CD4-positive, alpha-beta T cell treated with Interleukin-4 for 4 hours (primary cell): ENCODE measurements at regions not wholly inside any gene's neighbourhood (a gene's known extent, or its start where the extent isn't known, plus 50 kb on each side); places are given as distances from the start of the nearest gene placed in this dataset.
"Not testable (repeated sequence)": the region's sequence is repeated elsewhere in the genome, so short reads cannot be mapped to it uniquely, and the experiment has no call there.

Experiments used
- DNase-seq: peaks from one replicate; pipeline ENCODE4 v3.0.0-alpha.2; 2020

DNA sequence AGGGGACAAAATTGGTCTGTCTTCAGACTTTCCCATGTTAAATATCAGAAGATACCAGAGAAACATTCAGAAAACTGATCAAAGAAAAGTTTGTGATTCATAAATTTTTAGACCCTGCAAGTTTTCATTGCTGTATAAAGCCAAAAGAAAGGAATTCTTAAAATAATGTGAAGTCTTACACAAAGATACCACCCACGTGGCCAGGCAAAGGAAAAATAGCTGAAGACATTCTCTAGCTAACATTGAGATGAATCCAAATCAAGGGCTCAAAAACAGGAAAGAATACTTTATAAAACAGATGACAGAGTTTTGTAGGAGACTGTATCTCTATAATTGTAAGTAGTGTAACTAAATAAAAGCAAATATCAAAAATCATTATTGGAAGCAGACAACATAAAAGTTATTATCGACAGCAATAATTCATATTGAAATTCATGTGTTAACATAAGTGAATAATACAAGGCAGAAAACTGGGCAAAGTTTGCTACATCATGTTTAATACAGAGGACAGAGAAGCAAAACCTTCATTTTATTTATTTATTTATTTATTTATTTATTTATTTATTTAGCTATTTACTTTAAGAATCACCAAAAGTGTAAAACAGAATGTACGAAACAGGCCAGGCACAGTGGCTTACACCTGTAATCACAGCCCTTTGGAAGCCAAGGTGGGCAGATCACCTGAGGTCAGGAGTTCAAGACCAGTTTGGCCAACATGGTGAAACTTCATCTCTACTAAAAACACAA, 204.6 kb upstream of the SLIT2 start:
- DNase-seq, result no peak

DNA sequence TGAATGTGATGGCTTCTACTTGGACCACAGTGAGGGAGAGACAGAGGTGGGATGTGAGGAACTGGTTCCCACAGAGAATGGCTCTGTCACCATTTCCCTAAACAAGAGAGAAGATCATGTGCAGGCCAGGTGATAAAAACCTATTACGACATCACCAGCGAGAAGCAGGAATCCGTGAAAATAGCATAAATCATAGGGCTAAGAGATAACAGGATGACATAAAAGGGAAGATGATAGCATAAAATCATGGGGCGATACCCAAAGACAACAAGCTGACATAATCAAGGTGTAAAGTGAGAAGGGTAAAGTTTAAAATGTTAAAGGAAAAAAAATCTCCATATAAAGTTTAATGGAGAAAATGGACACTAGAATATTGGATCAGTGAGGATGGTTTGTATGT, 205.5 kb upstream of the SLIT2 start:
- no peak for DNase-seq

DNA sequence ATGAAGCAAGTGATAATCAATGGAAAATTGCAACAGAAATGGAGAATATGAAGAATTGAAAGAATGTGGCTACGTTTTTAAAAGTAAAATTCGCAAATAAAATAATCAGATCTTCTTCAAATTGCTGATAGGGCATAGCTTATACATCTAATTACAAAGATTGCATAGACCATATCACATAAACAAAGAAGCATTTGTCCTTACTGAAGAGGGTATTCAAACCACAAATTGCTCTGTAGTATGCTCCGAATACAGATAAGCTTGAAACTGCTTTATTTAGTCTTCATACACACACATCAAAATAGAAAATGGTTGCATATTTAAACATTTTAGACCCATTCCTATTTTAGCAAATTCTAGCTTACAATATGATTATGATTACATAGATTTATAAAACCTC, 206.7 kb upstream of the SLIT2 start:
- DNase-seq, result no peak

DNA sequence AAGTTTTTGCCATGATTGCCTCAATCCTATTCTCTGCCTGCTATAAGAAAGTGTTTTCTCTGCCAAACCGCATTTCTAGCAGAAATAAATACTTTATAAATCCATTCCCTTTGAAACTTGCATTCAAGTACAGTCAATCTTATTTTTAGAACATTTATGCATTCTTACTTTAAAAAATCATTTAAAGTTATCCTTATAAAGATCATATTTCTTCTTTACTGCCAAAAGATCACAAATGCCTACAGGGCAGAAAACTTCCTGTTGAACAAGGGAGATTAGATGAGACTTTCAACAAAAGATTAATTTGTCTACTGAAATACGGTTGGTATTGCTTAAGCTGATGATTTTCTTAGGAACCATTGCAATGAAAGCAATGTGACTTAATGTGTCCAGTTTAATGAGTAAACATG, 207.2 kb upstream of the SLIT2 start:
- no peak for DNase-seq

DNA sequence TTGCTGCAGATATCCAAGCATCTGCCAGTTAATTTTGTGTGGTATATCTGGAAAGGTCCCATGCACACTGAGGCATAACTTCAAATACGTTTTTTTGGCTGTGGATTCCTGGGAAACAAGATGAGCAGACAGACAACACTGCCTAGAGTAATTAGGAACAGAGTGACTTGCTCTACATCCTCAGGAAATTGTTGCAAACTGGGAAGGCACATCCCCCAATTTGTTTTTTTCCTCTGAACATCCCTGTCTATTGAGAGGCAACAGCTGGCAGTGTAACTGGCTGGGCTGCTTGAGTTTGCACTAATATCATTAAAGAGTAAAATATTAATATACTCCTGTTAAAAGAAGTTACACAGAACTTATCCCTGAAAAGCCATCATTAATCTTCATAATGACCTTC, 207.7 kb upstream of the SLIT2 start:
- DNase-seq, result no peak

DNA sequence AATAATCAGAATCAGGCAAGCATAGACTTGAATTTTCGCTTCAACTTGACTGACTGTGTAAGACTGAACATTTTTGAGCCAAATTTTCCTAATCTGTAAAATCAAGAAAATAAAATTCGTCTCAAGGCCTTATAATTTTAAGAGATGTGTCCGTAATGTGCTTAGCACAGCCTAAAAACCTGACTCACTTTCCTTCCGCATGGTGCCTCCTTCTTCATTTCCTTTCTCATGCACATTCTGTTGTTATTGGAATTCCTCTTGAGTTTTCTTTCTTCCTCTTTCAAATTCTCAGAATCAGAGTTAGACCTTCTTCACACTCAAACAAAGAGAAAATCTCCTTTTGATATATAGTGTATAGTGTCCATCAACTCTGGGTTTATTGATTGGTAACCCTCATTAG, 208.9 kb upstream of the SLIT2 start:
- DNase-seq, result no peak

DNA sequence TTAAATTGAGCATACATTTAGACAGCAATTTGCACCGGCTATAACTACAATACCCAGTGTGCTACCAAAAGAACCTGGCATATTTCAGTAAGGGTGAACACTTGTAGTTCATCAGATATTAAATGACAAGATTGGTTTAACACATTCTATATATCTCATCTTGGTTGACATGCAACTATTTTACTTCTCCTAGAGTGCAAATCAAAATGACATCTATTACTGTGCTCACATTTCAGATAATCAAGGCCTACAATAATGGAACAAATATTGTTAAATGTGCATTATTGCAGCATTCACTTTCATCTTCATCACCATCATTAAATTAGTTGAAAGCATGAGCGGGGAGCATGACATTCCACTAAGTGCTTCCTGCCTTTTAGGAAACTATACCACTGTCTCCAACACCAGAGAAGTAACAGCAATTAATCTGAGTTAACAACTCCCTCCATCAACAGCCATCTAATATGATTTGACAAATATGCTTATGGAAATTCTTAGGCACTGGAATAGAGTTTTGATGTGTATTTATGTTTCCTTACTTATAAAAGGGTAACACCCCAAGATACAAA, 209.8 kb upstream of the SLIT2 start:
- no peak for DNase-seq

DNA sequence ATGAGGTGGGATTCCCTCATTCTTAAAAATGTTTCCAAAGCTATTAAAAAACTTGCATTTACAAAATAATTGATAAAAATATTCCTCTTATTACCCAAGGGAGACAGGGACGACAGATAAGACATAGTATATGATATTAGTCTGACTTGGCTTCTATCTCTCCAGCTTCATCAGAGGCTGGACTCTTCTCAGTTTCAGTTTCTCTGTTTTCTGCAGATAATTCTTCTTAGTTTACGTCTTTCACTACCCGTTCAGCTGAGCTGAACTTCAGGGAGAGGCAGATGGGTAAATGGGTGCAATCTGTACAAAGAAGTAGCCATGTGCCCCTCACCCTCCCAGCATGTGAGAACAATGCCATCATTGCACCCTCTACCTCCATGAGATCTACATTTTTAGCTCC, 214.0 kb upstream of the SLIT2 start:
- no peak for DNase-seq

DNA sequence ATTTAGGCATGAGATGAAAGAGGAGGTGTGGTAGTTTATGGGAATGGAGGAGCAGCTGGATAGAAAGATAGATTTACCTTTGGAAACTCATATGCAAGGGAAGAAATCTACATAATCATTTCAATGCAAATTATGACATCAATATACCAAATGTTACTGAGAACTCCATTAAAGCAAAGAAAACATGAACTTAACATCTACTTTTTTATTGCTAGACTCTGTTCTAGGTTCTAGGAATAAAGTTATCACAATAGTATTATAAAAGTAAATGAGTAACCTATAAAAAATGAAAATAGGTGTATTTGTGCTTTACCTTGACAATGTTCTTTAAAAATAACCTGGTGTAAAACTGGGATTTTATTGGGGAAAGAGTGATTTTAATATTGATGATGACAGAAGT, 221.6 kb upstream of the SLIT2 start:
- DNase-seq, result no peak

DNA sequence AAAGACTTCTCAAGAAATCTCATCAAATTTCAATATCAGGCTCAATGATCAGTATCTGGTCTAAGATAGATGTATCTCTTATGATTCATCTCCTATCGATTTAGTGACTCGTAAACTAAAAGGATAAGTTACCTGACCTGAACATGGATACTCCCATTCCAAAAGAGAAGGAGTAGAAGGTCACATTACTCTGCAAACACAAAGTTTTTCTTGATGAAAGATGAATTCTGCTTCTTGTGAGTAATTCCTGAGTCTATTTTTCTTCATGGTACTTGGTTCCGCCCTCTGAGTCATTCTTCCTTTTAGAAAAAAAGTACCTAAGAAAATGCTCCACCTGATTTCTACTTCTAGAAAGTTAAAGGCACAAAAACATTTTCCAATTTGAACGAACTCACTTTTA, 223.1 kb upstream of the SLIT2 start:
- no peak for DNase-seq

DNA sequence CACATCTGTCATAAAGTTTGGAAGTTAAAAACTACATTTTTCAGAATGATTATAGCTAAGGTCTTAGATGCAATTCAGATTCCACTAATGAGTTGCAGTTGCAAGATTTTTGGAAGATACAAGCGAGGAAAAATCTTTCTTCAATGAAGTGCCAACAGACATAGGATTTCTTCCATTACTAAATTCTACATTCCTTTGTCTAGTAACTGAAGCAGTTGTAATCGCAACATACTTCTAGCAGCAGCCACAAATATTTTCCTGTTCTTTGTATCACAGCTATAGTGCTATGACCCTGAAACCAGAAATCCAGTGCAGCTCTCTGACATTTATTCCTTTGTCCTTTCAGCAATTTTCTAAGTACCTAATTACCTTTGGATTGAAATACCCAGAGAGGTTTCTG, 225.2 kb upstream of the SLIT2 start:
- no peak for DNase-seq

DNA sequence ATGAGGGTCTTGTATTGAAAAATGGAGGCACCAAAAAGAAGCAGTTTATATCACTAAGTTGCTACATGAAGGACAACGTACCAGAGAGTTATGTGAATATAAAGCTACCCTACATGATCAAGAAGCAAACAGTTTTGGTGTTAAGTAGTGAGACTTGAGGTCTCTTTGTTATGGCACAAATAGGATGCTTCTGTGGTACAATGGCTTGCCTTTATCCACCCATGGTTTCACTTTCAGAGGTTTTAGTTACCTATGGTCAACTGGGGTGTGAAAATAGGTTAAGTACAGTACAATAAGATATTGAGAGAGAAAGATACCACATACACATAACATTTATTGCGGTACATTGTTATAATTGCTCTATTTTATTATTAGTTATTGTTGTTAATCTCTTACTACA, 229.2 kb upstream of the SLIT2 start:
- no peak for DNase-seq

DNA sequence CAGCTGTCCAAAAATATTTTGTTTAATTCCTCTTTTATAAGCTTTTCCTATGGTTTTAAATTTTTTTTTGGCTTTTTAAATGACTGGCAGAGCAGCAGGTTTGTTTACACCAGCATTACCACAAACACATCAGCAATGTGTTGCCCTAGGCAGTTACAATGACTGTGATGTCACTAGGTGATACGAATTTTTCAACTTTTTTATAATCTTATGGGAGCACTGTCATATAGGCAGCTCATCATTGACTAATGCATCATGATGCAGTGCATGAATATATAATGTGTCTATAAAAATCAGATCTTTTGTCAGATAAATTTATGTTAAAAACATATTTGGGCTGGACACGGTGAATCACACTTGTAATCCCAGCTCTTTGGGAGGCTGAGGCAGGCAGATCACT, 231.6 kb upstream of the SLIT2 start:
- DNase-seq, result no peak

DNA sequence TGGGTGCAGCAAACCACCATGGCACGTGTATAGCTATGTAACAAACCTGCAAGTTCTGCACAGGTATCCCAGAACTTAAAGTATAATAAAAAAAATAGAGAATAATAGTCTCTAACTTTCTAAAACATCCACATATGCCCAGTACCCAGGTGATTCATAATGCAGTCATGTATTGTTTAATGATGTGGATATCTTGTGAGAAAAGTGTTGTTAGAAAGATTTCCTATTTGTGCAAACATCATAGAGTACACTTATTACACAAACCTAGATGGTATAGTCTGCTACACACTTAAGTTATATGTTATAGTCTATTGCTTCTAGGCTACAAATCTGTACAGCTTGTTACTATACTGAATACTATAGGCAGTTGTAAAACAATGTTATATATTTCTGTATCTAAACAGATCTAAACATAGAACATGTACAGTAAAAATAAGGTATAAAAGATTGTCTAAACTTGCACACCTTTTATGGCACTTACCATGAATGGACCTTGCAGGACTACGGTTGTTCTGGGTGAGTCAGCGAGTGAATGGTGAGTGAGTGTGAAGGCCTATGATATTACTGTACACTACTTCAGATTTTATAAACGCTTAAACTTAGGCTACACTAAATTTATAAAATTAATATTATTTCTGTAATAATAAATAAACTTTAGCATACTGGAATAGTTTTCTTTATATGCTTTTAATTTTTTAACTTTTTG, 232.2 kb upstream of the SLIT2 start:
- DNase-seq, result no peak

DNA sequence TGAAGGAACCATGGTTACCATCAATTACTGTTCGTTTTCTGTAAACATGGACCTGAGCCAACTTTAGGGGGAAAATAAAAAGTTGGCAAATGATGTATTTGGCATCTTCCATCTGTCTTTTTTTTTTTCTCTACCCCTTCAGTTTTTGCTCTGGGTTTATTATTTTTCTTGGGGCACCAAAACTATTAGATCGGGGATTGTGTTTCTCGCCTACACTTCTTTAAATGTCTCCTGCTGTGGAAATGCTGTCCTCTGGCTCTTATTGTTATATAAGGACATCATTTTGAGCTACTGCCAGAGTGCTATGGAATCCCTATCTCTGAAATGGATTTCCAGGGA, 234.0 kb upstream of the SLIT2 start:
- no peak for DNase-seq

DNA sequence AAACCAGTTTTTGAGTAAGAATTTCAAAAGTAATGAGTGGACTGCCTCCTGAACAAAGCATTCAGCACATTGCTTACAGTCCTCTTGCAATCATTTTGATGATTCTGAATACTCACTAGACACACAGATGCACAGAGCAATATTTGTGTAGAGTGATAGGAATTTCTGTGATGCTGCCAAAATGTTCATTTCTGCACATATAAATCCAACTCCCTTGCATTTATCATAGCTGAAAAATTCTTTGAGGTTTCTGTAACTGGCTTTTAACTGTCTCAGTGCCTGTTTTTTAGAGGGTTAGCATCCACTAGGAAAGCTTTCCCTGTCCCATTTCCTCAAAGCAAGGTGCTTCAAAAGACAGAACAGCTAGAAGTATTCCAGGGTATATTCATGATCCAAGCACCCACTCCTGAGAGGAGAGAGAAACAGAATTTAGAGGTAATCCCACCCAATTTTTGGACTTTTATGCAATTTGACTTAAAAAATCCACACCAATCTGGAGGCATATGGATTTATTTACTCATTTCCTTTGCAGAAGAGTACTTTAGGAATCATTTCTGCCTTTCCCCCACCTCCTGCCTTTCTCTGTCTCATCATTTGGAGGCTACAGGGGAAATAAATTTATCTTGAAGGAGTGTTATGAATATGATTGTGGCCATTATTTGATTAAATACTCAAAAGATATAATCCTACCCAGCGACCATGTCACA, 234.5 kb upstream of the SLIT2 start:
- no peak for DNase-seq

DNA sequence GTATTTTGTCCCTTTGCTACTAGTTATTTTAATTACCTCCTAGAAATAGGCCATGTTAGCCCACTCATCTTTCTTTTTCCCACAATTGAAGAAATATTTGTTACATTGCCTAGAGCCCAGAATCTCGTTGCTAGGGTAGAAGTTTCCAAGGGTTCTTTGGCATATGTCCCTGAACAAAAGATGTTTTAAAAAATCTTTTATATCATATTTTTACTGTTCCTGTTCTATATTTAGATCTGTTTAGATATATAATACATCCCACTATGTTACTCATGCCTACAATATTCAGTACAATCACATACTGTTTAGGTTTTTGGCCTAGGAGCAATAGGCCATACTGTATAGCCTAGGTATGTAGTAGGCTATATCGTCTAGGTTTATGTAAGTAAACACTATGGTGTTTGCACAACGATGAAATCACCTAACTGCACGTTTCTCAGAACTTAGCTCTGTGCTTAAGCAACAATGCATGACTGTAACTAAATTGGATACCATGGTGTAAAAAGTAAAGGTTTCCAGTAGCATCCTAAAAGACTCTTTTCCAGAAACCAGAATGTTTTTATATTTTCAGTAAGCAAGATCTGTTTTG, 236.0 kb upstream of the SLIT2 start:
- no peak for DNase-seq

DNA sequence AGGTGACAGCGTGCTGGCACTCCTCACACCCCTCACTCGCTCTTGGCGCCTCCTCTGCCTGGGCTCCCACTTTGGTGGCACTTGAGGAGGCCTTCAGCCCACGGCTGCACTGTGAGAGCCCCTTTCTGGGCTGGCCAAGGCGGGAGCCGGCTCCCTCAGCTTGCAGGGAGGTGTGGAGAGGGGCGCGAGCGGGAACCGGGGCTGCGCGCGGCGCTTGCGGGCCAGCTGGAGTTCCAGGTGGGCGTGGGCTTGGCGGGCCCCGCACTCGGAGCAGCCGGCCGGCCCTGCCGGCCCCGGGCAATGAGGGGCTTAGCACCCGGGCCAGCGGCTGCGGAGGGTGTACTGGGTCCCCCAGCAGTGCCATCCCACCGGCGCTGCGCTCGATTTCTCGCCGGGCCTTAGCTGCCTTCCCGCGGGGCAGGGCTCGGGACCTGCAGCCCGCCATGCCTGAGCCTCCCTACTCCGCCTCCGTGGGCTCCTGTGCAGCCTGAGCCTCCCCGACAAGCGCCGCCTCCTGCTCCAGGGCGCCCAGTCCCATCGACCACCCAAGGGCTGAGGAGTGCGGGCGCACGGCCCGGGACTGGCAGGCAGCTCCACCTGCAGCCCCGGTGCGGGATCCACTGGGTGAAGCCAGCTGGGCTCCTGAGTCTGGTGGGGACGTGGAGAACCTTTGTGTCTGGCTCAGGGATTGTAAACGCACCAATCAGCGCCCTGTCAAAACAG, 247.7 kb upstream of the SLIT2 start:
- DNase-seq, result not testable (repeated sequence)

DNA sequence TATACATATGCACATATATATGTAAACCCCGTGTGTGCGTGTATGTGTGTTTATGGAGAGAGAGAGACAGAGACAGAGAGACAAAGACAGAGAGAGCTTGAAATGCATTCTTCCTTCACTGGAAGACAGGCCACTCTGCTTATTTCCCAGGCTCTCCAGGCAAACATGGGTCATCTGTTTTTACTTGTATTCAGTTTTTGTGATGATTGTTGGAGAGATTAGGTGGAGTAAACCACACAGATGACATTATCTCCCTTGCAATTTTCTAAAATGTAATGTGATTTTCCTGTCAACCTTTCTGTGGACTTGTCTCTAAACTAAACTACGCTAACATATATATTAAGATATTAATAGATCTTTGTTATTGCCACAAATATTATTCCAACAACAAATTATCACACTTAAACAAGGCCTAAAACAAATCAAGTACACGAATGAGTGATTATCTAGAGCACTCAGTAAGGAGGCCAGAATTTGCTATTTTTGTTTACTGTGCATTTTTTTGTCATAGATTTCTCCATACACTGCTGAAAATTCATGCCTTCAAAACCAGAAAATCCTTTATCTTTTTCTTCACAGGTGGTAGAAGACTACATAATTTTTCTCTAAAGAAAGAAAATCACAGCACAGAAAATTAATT, 251.8 kb upstream of the SLIT2 start:
- no peak for DNase-seq

DNA sequence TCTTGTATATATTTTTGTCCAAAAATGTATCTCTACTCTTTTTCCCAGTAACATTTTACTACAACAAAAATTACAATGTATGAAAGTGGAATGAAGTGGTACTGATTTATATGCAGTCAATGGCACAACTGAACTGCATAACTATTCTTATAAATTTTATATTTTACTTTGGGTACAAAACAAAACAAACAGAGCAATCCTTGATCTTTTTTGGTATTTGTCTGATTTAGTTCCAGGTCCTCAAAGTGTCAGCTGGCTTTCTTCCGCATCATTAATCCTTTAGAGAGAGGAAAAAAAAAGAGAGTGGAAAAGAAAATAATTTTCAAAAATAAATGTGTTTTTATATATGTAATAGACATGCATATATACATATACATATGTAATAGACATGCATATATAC, 252.4 kb upstream of the SLIT2 start:
- DNase-seq, result no peak

DNA sequence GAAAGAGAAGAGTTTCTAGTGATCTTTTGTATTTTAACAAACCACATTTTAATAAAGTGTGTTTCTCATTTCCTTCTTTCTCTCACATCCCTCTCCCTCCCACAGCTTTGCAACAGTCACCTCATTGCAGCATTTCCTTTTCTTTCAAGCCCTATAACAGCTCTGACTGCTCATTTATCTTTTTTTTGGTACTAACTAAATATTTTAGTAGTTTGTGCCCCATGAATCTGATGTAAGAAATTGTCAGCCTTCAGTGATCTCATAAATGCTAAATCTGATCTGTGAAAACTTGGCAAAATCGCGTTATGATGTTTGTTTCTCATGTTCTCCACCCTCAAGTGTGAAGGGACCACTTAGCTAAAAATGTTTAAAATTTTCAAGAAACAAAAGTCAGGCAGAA, 258.5 kb upstream of the SLIT2 start:
- DNase-seq, result no peak

DNA sequence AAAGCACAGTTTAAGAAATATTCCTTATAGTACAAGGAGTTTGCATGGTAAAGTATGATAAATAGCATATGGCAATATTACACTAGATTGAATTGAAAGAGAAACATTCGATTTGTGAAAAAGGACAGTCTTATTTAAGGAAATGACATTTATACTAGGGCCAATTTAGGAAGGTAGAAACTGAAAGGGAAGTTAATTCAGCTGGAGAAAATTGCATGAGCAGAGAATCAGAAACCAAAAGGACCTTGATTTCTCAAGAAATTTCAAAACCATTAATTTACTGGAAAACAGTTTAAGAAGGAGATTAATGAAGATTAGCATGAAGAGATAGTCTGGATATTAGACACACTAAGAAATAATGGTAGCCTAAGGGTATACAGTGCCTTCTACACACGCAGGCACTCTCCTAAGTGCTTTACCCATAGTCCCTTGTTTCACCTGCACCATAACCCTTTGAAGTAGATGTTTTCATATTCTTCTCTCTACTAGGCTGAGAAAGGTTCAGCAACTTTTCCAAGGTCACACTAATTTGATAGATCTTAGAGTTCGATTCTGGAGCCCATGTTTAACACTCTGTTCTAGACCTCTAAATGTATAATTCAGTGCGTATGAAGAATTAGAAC, 259.1 kb upstream of the SLIT2 start:
- DNase-seq, result no peak
